BE2C (cell line): ENCODE measurements at regions not wholly inside any gene's neighbourhood (a gene's known extent, or its start where the extent isn't known, plus 50 kb on each side); places are given as distances from the start of the nearest gene placed in this dataset.

Experiments used
- DNase-seq: peaks from one replicate; pipeline ENCODE4 v3.0.0-alpha.2; 2020
- H3K27me3 ChIP-seq: fragments of 250-450 bp; sonication (Bioruptor Pico); 2 replicates; pipeline ENCODE4 v1.5.1; 2020; ENCODE audit warnings: mild to moderate bottlenecking
- H3K36me3 ChIP-seq: fragments of 250-450 bp; sonication (Bioruptor Pico); 2 replicates; pipeline ENCODE4 v1.5.1; 2020; ENCODE audit warnings: mild to moderate bottlenecking
- H3K4me1 ChIP-seq: fragments of 250-450 bp; sonication (Bioruptor Pico); 2 replicates; pipeline ENCODE4 v1.5.1; 2020
- H3K4me3 ChIP-seq: 2 replicates; pipeline ENCODE4 v1.5.1; 2011; ENCODE audit warnings: low read depth, low read length
- H3K9me3 ChIP-seq: fragments of 250-450 bp; sonication (Bioruptor Pico); 2 replicates; pipeline ENCODE4 v1.5.1; 2020
- TF ChIP-seq, protein P1 (sequence below): IDR thresholded peaks from 2 replicates; pipeline ENCODE4 v1.5.1; 2012; ENCODE audit warnings: mild to moderate bottlenecking, low read depth, low read length

DNA sequence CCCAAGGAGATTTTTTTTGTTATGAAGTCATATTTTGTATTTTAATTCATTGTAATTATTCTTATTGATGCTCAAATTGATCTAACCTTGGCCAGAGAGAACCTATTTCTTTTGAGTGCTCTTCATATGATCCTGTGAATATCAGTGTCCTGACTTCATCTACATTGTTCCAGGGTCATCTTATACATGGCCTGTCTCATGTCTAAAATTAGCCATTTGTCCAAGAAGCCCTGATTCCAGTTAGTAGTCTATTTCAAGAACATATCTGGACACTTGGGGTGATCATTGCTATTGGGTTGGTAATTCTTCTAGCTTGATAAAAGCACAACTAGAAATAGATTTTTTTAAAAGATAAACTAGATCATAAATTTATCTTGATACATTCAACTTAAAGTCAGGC is 266.2 kb downstream of the SPRY1 start:
- Histone ChIP-seq H3K4me1 (no peaks in the 10 kb centered on the region), H3K4me3 (no peak overlapping the region), H3K9me3 (no peaks in the 10 kb centered on the region), H3K27me3 (0 out of 2 replicates have a peak, but pooled peaks cover 2% of the 10 kb centered on the region), H3K36me3 (no peaks in the 10 kb centered on the region)
- no peak for DNase-seq
- TF ChIP-seq, protein P1, sequence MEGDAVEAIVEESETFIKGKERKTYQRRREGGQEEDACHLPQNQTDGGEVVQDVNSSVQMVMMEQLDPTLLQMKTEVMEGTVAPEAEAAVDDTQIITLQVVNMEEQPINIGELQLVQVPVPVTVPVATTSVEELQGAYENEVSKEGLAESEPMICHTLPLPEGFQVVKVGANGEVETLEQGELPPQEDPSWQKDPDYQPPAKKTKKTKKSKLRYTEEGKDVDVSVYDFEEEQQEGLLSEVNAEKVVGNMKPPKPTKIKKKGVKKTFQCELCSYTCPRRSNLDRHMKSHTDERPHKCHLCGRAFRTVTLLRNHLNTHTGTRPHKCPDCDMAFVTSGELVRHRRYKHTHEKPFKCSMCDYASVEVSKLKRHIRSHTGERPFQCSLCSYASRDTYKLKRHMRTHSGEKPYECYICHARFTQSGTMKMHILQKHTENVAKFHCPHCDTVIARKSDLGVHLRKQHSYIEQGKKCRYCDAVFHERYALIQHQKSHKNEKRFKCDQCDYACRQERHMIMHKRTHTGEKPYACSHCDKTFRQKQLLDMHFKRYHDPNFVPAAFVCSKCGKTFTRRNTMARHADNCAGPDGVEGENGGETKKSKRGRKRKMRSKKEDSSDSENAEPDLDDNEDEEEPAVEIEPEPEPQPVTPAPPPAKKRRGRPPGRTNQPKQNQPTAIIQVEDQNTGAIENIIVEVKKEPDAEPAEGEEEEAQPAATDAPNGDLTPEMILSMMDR, result no peak

DNA sequence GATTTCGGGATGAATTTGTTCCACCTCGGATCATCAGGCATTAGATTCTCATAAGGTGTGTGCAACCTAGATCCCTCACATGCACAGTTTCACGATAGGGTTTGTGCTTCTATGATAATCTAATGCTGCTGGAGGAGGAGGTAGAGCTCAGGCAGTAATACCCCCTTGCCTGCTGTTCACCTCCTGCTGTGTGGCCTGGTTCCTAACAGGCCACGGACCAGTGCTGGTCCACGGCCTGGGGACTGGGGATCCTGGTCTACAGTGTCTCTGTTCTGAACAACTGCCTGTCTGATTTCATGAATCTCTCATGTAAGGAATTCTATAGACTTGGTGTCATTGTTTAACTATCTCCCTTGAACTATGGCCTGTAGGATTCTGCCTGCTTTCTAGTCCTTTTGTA is 269.9 kb downstream of the SPRY1 start:
- Histone ChIP-seq H3K4me3 (no peak overlapping the region), H3K36me3 (no peaks in the 10 kb centered on the region), H3K4me1 (no peaks in the 10 kb centered on the region), H3K9me3 (no peaks in the 10 kb centered on the region), H3K27me3 (no peaks in the 10 kb centered on the region)
- TF ChIP-seq, protein P1, result no peak
- DNase-seq, result no peak

DNA sequence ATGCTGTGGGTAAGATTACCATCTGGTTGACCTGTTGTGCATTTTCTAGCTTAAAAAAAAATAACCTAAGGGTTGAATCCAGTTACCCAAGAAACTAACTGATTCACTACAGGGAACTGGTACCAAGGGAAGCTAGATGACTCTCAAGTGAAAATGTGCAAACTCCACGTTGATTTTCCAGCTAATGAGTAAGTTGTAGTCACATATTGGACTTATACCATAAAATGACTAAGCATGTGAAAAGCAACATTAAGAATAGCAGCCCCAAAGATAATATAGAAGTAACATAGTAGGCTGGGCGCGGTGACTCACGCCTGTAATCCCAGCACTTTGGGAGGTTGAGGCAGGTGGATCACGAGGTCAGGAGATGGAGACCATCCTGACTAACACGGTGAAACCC is 270.9 kb downstream of the SPRY1 start:
- Histone ChIP-seq H3K27me3 (no peaks in the 10 kb centered on the region), H3K36me3 (no peaks in the 10 kb centered on the region), H3K9me3 (no peaks in the 10 kb centered on the region), H3K4me1 (no peaks in the 10 kb centered on the region), H3K4me3 (no peak overlapping the region)
- DNase-seq, result no peak
- TF ChIP-seq, protein P1, result no peak

DNA sequence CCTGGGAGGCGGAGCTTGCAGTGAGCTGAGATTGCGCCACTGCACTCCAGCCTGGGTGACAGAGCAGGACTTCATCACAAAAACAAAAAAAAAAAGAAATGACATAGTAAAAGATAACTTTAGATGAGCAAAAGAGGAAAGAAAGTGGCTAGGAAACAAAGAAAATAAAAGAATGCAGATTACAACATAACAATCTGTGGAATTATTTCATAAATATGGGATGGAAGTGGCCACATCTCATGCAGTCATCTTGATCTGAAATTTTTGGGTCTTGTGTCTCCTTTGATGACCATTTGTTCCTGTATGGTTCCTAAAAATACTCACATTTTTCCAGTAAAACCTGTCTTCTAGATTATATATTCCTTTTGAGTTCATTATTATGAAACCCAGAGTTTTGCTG is 271.4 kb downstream of the SPRY1 start:
- TF ChIP-seq, protein P1, result no peak
- DNase-seq, result no peak
- H3K4me1 ChIP-seq, result no peaks in the 10 kb centered on the region
- H3K4me3 ChIP-seq, result no peak overlapping the region
- no peaks in the 10 kb centered on the region for H3K36me3 ChIP-seq
- no peaks in the 10 kb centered on the region for H3K9me3 ChIP-seq
- no peaks in the 10 kb centered on the region for H3K27me3 ChIP-seq

DNA sequence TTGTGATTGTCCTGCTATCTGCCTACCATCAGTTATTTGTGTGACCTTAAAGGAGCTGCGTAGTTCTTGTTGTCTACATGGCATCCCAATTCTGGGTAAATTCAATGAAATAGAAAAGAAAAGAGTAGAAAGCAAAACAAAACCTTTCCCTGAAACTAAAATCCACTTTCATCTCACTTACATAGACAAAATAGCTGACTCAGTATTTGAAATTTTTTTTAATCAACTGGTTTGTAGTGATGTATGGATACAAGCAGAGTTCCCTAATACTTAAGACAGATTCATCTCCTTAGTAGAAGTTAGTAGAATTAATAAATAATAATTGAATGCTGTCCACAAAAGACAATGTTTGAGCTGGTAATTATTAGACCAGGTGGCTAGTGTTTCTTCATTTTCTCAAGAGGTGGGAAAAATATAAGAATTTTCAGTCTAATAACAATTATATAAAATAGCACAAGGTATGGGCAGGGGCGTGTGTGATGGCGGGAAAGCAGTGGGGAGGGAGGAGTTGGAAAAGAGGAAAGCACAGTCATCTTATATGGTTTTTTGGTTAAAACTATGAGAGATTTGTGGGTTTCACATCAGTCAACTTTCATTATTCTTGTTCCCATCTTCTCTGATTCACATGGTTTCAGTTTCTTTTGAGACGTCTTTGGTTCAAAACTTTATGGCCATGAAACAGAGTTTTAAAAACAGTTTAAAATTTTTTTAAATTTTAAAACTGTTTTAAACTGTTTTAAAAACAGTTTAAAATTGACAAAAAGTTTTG is 275.2 kb downstream of the SPRY1 start:
- DNase-seq, result no peak
- no peaks in the 10 kb centered on the region for H3K4me1 ChIP-seq
- H3K36me3 ChIP-seq, result no peaks in the 10 kb centered on the region
- H3K9me3 ChIP-seq, result no peaks in the 10 kb centered on the region
- no peak overlapping the region for H3K4me3 ChIP-seq
- H3K27me3 ChIP-seq, result 0 out of 2 replicates have a peak, but pooled peaks cover 6% of the 10 kb centered on the region
- TF ChIP-seq, protein P1, result no peak

DNA sequence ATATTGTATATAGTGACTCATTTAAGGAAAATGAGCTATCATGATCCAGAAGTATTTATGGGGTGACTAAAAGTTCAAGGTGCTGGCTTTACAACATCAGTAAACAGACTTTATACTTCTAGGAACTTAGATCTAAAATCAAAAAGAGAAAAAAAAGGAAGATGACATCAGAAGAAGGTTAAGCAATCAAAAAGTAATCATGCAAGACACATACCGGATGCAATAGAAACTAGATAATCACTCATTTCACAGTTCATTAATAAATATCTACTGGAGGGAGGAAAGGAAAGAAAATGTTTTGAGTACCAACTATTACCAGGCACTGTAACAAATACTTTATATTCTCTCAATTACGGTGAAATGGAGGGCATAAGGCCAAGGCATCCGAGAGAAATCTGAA is 276.4 kb downstream of the SPRY1 start:
- H3K27me3 ChIP-seq, result 0 out of 2 replicates have a peak, but pooled peaks cover 7% of the 10 kb centered on the region
- TF ChIP-seq, protein P1, result no peak
- H3K4me1 ChIP-seq, result no peaks in the 10 kb centered on the region
- no peaks in the 10 kb centered on the region for H3K9me3 ChIP-seq
- H3K36me3 ChIP-seq, result no peaks in the 10 kb centered on the region
- no peak for DNase-seq
- no peak overlapping the region for H3K4me3 ChIP-seq
